ENCODE measurements at regions not wholly inside any gene's neighbourhood (a gene's known extent, or its start where the extent isn't known, plus 50 kb on each side); places are given as distances from the start of the nearest gene placed in this dataset.

- TF ChIP-seq, protein P1, sequence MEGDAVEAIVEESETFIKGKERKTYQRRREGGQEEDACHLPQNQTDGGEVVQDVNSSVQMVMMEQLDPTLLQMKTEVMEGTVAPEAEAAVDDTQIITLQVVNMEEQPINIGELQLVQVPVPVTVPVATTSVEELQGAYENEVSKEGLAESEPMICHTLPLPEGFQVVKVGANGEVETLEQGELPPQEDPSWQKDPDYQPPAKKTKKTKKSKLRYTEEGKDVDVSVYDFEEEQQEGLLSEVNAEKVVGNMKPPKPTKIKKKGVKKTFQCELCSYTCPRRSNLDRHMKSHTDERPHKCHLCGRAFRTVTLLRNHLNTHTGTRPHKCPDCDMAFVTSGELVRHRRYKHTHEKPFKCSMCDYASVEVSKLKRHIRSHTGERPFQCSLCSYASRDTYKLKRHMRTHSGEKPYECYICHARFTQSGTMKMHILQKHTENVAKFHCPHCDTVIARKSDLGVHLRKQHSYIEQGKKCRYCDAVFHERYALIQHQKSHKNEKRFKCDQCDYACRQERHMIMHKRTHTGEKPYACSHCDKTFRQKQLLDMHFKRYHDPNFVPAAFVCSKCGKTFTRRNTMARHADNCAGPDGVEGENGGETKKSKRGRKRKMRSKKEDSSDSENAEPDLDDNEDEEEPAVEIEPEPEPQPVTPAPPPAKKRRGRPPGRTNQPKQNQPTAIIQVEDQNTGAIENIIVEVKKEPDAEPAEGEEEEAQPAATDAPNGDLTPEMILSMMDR (IDR thresholded peaks at IDR 0.05; ENCODE audit: borderline replicate concordance, extremely low read depth, low read length, poor library complexity, severe bottlenecking): no peak
- no peak for TF ChIP-seq EZH2 (IDR thresholded peaks at IDR 0.05; ENCODE audit: borderline replicate concordance, low read depth, low read length, severe bottlenecking)
Measured at GRCh38 chr9:106019039-106019680, 324.8 kb downstream of the TMEM38B start.

Measured in DND-41 (cell line).